ENCODE measurements at regions not wholly inside any gene's neighbourhood (a gene's known extent, or its start where the extent isn't known, plus 50 kb on each side); places are given as distances from the start of the nearest gene placed in this dataset.

DNA sequence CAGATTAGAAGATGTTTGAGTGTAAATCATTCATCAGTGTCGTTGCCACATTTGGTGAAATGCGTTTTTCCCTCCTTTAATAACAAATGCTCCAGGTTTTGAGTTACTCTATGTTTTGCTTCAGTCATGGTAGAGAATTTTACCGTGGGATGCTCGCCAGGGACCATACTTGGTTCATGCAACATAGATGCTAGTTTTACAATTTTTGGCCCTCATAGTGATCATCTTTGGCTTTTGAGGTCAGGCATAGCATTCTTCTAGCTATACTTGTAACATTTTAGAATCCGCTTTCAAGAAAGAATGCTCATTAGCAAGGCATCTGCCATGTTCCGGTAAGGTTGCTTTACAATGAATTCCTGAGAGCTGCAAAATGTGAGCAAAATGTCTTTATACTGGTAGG, 147.2 kb downstream of the SPCS3 start:
- Mint-ChIP-seq H3K36me3 (no peaks in the 10 kb centered on the region), H3K27ac (no peak overlapping the region), H3K9me3 (peaks cover 2 to 8% (median 6%) of the 10 kb centered on the region in 3 donors), H3K4me3 (no peak overlapping the region), H3K27me3 (no peaks in the 10 kb centered on the region), H3K4me1 (no peaks in the 10 kb centered on the region)

DNA sequence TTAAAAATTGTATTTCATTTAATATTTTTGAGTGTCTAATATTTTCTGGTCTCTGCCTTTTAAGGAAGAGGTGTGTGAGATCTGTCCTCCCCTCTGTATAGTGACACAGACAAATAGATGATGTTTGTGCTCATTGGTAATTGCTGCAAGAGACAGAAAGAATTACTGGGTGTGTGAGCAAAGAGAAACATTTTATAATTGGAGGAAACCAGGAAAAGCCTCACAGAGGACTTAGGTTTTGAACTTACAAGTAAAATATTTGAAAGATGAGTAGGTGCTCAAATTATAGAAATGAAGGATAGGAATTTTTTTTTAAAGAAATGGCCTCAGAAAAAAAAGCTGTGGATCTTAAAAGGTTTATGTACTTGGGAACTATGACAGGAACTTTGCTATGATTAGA, 149.8 kb downstream of the SPCS3 start:
- Mint-ChIP-seq H3K27me3 (no peaks in the 10 kb centered on the region), H3K9me3 (peaks cover 0 to 9% (median 1%) of the 10 kb centered on the region in 3 donors), H3K27ac (no peak overlapping the region), H3K4me1 (no peaks in the 10 kb centered on the region), H3K4me3 (no peak overlapping the region), H3K36me3 (no peaks in the 10 kb centered on the region)

DNA sequence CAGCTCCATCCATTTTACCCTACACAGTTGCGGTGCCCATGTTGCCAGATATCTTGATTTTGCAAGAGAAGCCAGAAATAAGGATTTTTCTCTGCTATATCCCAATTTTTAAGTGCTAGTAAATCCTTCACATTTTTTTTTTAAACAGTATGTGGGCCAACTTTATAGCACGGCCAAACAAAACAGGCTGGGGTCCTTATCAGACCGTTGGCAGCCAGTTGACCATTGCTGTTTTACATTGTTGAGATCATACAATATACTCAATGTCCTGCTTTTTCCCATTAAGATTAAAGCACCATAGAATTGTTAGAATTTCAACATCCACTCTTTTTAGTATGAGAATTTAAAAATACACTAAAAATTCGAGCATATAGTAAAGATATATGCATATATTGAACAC, 150.9 kb downstream of the SPCS3 start:
- H3K36me3 Mint-ChIP-seq: no peaks in the 10 kb centered on the region
- no peak overlapping the region for H3K27ac Mint-ChIP-seq
- H3K4me1 Mint-ChIP-seq: no peaks in the 10 kb centered on the region
- H3K4me3 Mint-ChIP-seq: no peak overlapping the region
- H3K27me3 Mint-ChIP-seq: no peaks in the 10 kb centered on the region
- H3K9me3 Mint-ChIP-seq: peaks cover 4 to 10% (median 4%) of the 10 kb centered on the region in 3 donors

DNA sequence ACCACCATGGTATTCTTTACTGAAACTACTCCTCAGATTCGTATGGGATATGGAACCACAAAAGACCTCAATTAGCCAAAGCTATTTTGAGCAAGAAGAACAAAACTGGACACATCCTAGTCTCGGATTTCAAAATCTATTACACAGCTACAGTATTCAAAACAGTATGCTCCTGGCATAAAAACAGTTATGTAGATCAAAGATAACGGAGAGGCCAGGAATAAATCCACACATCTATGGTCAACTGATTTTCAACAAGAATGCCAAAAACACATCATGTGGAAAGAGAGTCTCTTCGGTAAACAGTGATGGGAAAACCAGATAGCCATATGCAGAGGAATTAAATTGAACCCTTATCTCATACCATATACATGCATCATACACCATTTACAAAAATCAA, 155.3 kb downstream of the SPCS3 start:
- H3K4me3 Mint-ChIP-seq: no peak overlapping the region
- peaks cover 4 to 8% (median 7%) of the 10 kb centered on the region in 3 donors for H3K9me3 Mint-ChIP-seq
- H3K27me3 Mint-ChIP-seq: no peaks in the 10 kb centered on the region
- no peaks in the 10 kb centered on the region for H3K4me1 Mint-ChIP-seq
- no peaks in the 10 kb centered on the region for H3K36me3 Mint-ChIP-seq
- H3K27ac Mint-ChIP-seq: no peak overlapping the region

DNA sequence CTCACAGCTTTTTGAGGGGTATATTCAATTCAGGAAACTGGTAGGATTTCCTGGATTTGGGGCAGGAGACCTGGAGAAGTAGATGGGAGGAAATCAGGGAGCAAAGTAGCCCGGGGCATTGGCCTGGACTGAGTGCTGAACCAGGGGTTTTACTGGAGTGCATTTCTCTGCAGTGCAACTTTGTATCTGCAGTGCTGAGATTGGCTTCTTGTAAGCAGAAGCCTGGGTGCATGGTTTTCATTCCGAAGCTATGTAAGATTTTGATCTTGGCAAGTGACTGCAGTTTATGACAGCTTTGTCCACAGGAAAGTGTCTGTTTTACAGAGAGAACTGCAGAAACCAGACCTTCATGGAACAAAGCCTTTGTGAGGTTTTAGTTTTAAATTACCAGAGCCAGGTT, 158.3 kb downstream of the SPCS3 start:
- H3K4me3 Mint-ChIP-seq: no peak overlapping the region
- no peaks in the 10 kb centered on the region for H3K27me3 Mint-ChIP-seq
- H3K4me1 Mint-ChIP-seq: no peaks in the 10 kb centered on the region
- H3K27ac Mint-ChIP-seq: peak overlapping the region in 1 of 3 donors; percentile 75
- no peaks in the 10 kb centered on the region for H3K36me3 Mint-ChIP-seq
- H3K9me3 Mint-ChIP-seq: peaks cover 4 to 10% (median 7%) of the 10 kb centered on the region in 3 donors

DNA sequence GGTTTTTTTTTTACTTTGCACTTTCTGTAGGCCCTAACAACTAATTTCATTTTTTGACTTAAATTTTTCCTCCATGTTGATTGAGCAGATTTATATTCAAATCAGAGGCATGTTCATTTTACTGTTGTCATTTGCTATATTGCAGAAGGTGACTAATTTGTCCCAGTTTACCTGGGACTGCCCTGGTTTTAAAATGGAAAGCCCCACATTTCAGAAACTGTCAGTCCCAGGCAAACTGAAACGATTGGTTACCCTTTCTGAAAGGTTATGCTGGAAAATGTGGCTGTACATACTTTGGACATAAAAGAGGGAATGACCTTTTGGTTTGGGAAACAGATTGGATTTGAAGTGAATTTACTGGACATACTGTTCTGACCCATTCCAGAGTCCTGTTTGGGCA, 160.0 kb downstream of the SPCS3 start:
- Mint-ChIP-seq H3K9me3 (peaks cover 4 to 7% (median 6%) of the 10 kb centered on the region in 3 donors), H3K36me3 (no peaks in the 10 kb centered on the region), H3K27me3 (no peaks in the 10 kb centered on the region), H3K4me1 (no peaks in the 10 kb centered on the region), H3K27ac (no peak overlapping the region), H3K4me3 (no peak overlapping the region)

DNA sequence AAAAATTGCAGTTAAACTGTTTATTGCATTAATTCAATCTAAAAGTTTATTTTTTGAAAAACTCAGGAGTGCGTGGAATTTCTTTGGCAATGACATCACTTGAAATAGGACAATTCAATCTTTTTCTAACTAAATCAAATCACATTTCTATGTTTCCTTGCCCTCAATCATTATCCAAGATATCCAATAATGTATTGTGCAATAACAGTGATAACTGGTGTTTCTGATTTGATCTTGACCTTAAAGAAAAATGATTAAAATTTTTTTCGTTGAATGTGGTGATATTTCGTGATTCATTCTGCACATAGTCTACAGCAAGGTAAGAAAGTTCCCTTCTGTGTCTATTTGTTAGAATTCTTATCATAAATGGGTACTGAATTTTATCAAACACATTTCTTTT, 163.2 kb downstream of the SPCS3 start:
- H3K27me3 Mint-ChIP-seq: no peaks in the 10 kb centered on the region

DNA sequence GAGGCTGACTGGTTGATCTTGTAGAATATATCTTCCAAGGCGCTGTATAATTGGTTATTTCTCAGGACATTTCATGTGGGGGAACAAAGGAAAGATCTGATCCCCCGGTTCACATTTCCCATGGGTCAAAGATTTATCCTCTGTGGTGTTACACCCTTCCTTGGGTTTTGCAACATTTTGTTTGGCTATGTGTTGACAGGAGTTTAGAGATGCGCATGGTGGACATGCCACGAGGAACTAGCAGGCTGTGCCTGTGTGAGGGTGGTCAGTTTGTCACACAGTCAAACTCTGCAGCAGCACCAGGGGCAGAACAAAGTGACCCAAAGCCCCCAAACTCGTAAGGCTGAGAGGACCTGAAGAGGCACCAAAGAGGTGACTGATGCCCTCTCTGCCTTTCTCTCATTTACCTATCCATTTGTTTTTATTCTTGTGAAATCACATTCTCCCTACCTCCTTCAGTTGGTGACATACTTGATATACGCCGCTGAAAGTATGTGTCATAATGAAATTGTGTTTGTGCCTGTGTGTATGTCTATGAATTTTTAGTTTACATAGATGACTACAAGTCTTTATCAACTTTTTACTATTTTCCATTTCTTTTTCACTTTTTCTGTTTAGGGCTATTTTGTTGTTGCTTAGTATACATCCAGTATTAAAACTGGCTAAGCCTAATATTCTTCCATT, 164.7 kb downstream of the SPCS3 start:
- H3K27me3 Mint-ChIP-seq: no peaks in the 10 kb centered on the region
- no peak overlapping the region for H3K4me3 Mint-ChIP-seq
- H3K4me1 Mint-ChIP-seq: no peaks in the 10 kb centered on the region
- H3K27ac Mint-ChIP-seq: no peak overlapping the region
- peaks cover 0 to 4% (median 0%) of the 10 kb centered on the region in 3 donors for H3K9me3 Mint-ChIP-seq
- no peaks in the 10 kb centered on the region for H3K36me3 Mint-ChIP-seq

More for the DNA sequence above, 163.2 kb downstream of the SPCS3 start:
- H3K27ac Mint-ChIP-seq: no peak overlapping the region
- no peak overlapping the region for H3K4me3 Mint-ChIP-seq
- H3K9me3 Mint-ChIP-seq: peaks cover 0 to 4% (median 0%) of the 10 kb centered on the region in 3 donors
- H3K36me3 Mint-ChIP-seq: no peaks in the 10 kb centered on the region
- no peaks in the 10 kb centered on the region for H3K4me1 Mint-ChIP-seq

DNA sequence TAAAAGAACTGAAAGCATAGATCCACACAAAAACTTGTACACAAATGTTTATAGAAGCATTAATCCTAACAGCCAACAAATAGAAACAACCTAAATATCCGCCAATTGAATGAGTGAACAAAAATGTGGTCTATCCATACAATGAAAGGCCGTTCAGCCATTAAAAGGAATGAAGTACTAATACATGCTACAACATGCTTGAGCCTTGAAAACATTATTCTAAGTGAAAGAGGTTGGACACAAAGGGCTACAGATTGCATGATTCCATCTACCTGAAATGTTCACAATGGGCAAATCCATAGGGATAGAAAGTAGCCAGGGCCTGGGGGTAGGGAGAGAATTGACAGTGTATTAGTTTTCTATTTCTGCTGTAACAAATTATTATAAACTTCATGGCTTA, 169.2 kb downstream of the SPCS3 start:
- Mint-ChIP-seq H3K4me1 (no peaks in the 10 kb centered on the region), H3K36me3 (no peaks in the 10 kb centered on the region), H3K27me3 (no peaks in the 10 kb centered on the region), H3K27ac (no peak overlapping the region), H3K4me3 (no peak overlapping the region), H3K9me3 (peaks cover 0 to 2% (median 0%) of the 10 kb centered on the region in 3 donors)

DNA sequence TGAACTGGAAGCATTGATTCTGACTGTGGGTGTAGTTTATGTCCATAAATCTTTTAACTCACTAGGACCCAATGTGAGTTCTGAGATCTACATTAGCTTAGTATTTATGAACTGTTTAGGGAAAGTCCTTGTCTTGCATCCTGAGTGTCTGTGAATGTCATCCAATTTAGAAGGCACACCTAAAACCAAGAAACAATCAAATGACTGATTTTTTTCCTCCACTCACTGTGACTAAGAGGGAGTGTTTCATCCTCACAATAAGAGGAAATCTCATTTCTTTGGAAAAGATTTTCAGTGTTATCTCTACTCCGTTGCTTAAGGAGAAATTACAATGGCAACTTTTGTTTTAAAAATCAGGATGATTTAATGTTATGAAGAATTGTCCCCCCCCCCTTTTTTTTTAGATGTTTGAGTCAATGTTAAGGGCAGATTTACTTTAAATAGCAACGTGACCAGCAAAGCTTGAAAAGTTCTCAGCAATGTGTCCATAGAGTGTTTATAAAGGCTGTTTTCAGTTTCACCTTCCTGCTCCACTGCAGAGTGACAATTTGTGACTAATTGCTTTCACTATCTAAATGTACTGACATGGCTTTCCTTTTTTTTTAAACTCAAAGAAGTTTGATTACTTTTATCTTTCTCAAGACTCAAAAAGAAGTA, 173.0 kb downstream of the SPCS3 start:
- no peak overlapping the region for H3K27ac Mint-ChIP-seq
- H3K36me3 Mint-ChIP-seq: no peaks in the 10 kb centered on the region
- no peaks in the 10 kb centered on the region for H3K4me1 Mint-ChIP-seq
- H3K9me3 Mint-ChIP-seq: peaks cover 0 to 4% (median 0%) of the 10 kb centered on the region in 3 donors
- H3K4me3 Mint-ChIP-seq: no peak overlapping the region
- no peaks in the 10 kb centered on the region for H3K27me3 Mint-ChIP-seq

DNA sequence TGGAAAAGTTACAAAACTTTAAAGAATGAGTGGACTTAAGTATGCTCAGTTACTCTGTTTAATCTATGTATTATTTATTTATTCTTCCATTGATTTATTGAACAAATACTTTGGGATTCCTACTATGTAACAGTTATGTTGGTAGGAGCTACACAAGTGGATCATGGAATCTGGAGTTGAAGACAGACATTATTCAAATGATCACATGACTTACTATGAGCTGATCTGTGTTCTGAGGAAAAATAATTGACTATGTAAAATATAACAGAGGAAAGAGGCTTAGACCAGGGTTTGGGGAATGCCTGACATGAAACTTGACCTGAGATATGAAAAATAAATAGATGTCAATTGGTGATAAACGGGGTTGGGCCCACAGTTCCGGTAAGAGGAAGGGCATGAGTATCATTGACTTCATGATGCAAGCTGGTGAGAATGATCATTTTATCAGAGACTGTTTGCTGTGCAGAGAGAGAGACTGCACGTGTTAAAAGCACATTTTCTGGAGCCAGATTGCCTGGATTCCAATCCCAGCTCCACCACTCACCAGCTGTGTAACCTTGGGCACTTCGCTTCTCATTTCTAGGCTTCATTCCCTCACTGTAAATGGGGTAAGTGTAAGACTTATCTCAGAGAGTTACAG, 179.0 kb downstream of the SPCS3 start:
- no peaks in the 10 kb centered on the region for H3K4me1 Mint-ChIP-seq
- no peak overlapping the region for H3K27ac Mint-ChIP-seq
- H3K4me3 Mint-ChIP-seq: no peak overlapping the region
- H3K27me3 Mint-ChIP-seq: no peaks in the 10 kb centered on the region
- H3K36me3 Mint-ChIP-seq: peaks cover 1% of the 10 kb centered on the region
- peaks cover 2 to 4% (median 3%) of the 10 kb centered on the region in 3 donors for H3K9me3 Mint-ChIP-seq

DNA sequence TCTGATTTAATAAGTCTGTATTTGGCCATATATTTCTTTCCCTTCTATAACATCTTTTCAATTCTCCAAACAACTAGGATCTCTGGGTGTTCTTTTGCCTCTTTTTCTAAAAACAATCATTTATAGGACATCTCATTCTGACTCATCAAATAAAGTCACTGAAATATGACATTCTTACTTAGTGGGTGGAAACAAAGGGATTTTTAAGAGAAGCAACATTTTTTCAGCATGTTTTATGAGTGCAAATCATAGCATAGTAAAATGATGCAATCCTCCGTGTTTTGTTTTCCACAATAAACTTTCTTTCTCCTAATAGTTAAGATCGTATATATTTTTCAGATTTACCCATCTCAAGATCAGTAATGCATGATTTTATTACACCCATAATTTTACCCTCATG, 179.8 kb downstream of the SPCS3 start:
- no peaks in the 10 kb centered on the region for H3K27me3 Mint-ChIP-seq
- no peaks in the 10 kb centered on the region for H3K4me1 Mint-ChIP-seq
- H3K9me3 Mint-ChIP-seq: peaks cover 2 to 4% (median 3%) of the 10 kb centered on the region in 3 donors
- no peak overlapping the region for H3K27ac Mint-ChIP-seq
- no peak overlapping the region for H3K4me3 Mint-ChIP-seq
- peaks cover 1% of the 10 kb centered on the region for H3K36me3 Mint-ChIP-seq

DNA sequence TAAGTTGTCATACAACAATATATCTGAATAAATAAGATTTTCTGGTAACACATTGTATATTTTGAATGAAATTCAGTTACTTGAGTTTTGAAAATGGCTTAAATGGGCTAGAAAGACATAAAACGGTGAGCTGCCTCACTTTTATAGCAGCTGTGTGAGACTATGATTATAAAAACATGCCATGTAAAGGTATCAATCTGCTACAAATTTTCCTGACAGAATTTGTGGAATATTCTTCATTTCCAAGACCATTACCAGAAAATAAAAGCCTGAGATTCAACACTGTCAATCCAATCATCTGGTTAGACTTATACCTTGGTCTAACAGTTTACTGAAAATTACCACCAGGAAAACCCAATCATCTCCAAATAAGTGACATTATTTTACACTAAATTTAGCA, 181.1 kb downstream of the SPCS3 start:
- Mint-ChIP-seq H3K4me1 (no peaks in the 10 kb centered on the region), H3K9me3 (peaks cover 2 to 3% (median 2%) of the 10 kb centered on the region in 3 donors), H3K27ac (no peak overlapping the region), H3K4me3 (no peak overlapping the region), H3K36me3 (peaks cover 1% of the 10 kb centered on the region), H3K27me3 (no peaks in the 10 kb centered on the region)

DNA sequence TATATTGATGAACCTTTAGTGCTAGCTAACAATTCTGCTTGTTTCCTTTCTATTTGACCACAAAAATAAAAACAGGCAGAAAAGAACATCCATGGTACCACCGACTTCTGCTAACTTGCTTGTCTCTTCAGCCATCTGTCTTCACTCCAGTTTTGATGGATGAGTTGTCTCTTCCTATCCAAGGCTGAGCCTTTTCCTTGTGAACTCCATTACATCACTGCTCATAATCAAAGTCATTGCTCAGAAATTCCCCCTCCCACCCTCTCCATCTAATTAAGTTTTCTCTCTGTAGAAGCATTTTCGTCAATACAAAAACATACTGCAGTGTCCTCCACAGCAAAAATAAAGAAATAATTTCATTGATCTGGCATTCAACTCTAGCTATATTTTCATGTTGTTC, 184.4 kb downstream of the SPCS3 start:
- Mint-ChIP-seq H3K4me3 (no peak overlapping the region), H3K27me3 (no peaks in the 10 kb centered on the region), H3K36me3 (peaks cover 1% of the 10 kb centered on the region)

DNA sequence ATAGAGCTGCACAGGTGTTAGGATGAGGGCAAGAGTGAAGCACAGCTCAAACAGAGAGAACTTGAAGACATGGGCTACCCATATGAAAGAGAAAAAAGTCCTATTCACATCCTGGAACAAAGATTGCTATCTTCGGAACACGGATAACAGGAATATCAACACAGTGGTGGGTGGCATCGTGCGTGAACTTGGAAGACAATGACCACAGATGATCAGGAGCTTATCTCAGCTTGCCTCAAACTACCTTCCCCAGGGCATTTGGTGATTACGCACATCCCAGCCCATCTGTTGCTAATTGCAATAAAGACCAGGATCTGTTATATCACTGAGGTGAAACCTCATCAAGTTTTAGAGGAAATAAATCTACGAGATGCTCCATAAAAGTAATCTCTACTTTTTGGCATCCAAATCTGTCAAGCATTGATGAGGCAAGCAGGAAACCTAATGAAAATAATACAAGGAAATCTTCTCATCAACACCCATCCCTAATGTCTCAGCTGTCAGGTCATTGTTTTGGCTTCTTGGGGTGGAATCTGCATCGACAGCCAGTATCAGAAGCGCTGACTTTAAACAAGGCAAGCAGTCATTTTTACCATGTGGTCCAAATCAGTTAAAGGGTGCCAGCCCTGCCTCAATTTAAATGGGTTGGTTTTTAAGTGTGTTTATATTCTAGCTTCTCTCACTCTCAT, 188.2 kb downstream of the SPCS3 start:
- Mint-ChIP-seq H3K27ac (no peak overlapping the region), H3K9me3 (peaks cover 0 to 4% (median 2%) of the 10 kb centered on the region in 3 donors), H3K4me3 (no peak overlapping the region), H3K27me3 (no peaks in the 10 kb centered on the region), H3K4me1 (no peaks in the 10 kb centered on the region), H3K36me3 (peaks cover 1% of the 10 kb centered on the region)

More for the DNA sequence above, 184.4 kb downstream of the SPCS3 start:
- Mint-ChIP-seq H3K4me1 (no peaks in the 10 kb centered on the region), H3K27ac (no peak overlapping the region), H3K9me3 (peaks cover 0 to 4% (median 2%) of the 10 kb centered on the region in 3 donors)
